Medulla oblongata (tissue), 1 donor: ENCODE measurements at regions not wholly inside any gene's neighbourhood (a gene's known extent, or its start where the extent isn't known, plus 50 kb on each side); places are given as distances from the start of the nearest gene placed in this dataset.
A peak's percentile ranks its signal among the peaks of the same experiment; 100 is the strongest.
"Not testable (repeated sequence)": the region's sequence is repeated elsewhere in the genome, so short reads cannot be mapped to it uniquely, and the experiment has no call there.

Experiments used
- DNase-seq: peaks from one replicate; pipeline ENCODE4 v3.0.0-alpha.2; 2015; ENCODE audit errors: extremely low spot score

DNA sequence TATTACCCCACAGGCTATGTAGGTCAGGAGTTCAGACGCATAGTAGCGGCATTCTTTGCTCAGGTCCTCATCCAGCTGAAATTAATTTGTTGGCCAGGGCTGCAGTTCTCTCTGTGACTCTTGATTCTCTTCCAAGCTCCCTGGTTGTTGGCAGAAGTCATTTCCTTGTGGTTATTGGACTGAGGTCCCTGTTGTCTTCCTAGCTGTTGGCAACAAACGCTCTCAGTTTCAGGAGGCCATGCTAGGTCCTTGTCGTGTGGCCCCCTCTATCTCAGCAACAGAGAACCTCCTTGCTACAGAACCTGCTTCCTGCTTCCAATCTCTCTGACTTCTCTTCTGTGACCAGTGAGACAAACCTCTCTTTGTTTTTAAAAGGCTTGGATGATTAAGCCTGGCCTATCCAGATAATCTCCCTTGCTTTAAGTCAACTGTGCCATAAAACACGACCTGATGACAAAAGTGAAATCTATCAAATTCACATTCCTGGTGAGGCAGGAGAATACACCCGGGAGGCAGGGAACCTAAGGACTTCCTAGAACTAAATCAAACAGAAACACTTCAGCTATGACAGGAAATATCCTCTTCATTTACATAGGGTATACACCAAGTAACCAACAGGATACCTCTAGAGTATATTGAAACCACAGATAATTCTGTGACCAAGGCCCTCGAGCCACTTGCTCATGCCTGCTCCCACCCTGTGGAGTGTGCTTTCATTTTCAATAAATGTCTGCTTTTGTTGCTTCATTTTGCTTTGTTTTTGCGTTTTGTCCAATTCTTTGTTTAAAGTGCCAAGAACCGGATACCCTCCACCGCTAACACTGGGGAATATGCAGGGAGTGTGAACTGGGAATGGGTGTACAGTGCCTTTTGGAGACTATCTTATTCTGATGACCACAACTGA lies 196.0 kb downstream of the BTBD3 start:
- peak; percentile 77 for DNase-seq

DNA sequence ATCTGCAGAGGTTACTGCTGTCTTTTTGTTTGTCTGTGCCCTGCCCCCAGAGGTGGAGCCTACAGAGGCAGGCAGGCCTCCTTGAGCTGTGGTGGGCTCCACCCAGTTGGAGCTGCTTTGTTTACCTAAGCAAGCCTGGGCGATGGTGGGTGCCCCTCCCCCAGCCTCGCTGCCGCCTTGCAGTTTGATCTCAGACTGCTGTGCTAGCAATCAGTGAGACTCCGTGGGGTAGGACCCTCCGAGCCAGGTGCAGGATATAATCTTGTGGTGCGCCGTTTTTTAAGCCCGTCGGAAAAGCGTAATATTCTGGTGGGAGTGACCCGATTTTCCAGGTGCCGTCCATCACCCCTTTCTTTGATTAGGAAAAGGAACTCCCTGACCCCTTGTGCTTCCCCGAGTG lies 211.4 kb downstream of the BTBD3 start:
- DNase-seq = not testable (repeated sequence)

DNA sequence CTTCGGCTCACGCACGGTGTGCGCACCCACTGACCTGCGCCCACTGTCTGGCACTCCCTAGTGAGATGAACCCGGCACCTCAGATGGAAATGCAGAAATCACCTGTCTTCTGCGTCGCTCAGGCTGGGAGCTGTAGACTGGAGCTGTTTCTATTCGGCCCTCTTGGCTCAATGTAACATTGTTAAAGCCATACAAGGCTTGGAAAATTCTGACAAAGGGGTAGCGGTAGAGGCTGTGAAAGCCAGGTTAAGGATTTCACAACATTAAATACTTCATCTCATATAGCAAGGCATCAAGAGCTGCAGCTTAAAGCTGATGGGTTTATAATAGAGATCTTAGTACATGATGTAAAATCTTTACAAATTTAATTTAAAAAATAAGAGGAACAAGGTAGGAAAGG lies 211.8 kb downstream of the BTBD3 start:
- not testable (repeated sequence) for DNase-seq

DNA sequence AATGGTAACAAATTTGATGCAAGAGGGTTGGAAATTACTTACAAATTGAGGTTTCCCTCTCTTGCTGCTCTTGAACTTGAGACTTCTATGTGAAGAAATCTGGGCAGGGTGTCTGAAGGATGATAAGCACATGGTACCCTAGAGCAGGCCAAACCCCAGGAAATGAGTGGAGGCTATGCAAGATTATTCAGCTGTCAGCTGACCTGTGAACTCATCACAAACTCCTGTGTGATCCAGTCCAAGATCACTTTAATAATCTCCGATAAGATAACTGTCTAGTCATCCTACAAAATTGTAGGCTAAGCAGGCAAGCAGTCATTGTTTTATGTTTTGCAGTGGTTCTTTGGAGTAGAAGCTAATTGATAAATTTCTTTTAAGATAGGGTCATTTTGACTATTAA lies 213.1 kb downstream of the BTBD3 start:
- no peak for DNase-seq

DNA sequence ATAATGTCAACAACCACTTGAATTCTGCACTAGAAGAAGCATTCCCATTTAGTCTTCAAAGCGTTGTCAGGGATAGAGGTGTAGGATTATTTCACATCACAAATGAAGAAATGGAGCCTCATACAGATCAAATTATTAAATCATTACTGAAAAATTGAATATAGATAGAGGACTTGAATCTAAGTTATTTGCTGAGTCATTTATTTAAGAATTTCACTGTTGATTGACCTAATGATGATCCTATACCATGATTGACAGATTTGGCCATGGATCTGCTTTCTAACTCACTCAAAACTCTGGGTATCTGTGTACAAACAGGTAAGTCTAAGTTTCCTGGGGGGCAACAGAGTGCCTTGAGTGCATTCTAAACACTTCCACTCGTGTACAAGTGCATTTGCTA lies 215.9 kb downstream of the BTBD3 start:
- no peak for DNase-seq

DNA sequence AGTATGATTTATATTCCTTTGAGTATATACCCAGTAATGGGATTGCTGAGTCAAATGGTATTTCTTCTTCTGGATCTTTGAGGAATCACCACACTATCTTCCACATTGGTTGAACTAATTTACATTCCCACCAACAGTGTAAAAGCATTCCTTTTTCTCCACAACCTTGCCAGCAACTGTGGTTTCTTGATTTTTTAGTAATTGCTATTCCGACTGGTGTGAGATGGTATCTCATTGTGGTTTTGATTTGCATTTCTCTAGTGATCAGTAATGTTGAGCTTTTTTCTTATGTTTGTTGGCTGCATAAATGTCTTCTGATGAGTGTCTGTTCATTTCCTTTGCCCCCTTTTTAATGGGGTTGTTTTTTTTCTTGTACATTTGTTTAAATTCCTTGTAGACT lies 228.3 kb downstream of the BTBD3 start:
- not testable (repeated sequence) for DNase-seq

DNA sequence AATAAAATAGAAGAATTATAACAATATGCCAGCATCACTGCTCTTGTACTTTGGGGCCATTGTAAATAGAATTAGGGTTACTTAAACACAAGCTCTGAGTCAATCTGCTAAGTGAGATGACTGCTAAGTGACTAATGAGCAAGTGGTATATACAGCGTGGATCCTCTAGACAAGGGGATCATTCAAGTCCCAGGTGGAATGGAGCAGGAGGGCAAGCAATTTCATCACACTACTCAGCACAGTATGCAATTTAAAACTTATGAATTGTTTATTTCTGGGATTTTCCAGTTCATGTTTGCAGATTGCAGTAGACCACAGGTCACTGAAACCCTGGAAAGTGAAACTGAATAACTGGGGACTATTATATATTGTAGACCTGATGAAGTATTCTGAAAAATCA lies 235.3 kb downstream of the BTBD3 start:
- DNase-seq = no peak

DNA sequence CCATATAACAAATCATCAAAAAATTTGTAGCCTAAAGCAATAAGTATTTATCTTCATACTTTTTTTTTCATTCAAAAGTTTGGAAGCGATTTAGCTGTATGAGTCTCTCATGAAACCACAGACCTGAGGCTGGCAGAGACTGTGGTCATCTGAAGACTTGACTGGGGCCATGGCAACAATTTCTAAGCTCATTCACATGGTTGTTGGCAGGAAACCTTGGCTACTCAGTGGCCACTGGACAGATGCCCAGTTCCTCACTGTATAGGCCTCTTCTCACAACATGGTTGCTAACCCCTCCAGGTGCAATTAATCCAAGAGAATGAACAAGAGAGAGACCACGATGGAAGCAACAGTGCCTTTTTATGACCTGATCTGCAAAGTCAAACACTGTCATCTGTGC lies 235.9 kb downstream of the BTBD3 start:
- peak; percentile 45 for DNase-seq

DNA sequence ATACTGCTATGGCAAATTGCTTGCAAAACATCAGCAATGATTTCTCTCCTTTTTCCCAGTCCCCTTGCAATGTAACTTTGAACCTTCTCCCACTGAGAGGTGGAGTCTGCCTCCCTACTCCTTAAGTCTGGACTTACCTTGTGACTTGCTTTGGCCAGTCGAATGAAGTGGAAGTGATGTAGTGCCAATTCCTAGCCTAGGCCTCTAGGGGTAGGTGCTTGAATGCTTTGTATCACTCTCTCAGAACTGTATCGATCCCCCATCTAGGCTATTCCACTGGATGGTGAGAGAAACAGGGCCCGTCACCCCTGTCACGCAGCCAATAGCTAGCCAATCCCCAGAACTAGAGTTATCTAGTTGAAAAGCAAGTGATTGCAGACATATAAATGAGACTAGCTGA lies 238.6 kb downstream of the BTBD3 start:
- DNase-seq = no peak

DNA sequence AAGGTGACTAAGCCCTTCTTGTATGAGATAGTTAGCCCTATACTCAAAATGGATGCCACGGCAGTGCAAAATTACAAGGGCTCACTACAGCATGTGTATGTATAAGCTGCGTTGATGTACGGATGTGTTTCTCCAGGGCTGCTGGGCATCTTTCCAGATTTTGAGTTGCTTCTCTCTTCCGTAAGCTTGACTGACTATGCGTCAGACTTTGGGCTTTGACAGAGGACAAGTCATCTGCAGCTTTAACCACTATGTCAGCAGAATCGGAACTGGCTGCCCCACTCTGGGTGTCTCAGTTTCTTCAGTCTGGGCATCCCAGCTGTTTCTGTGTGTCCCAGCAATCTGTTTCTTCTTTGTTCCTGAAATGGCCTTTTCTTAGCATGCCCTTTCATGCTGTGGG lies 241.6 kb downstream of the BTBD3 start:
- no peak for DNase-seq

DNA sequence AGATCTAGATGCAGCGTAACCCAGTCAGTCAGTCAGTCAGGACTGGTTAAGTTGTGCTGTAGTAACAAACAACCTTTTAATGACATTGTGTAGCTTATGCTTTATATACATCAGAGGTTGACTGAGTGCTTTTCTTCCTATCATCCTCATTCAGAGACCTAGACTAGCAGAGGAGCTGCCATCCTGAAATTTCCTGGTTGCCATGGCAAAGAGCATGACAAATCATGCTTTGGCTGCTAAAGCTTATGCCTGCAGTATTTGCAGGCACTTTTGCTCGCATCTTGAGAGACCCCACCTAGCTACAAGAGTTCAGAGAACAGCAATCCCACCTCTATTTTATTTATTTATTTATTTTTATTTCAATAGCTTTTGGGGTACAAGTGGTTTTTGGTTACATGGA lies 244.0 kb downstream of the BTBD3 start:
- no peak for DNase-seq

DNA sequence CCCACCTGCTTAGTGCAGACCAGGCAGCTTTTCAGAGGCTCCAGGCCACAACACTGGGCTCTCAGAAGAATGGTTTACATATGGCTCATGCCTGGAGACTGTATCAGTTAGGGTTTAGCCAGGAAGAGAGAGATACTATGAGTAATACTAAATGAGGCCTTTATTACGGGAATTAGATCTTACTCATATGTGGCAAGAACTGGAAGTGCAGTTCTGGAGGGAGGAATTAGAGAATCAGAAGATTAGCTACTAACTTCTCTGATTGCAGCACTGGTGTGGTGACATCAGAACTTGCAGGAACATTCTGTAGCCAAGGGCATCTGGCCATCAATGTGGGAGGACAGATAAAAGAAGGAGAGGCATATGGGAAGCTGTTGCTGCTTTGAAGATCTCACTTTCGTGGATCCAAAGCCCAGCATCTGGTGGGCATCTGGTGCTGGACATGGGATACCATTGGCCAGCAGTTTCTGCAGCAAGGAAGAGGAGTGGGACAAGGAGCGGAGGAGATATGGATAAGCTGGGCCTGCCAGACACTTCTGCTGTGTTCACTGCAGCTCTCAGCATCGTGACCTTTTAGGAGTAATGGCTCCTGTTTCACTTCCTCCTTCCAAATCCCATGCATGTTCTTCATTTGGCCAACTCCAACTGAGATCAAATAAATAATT lies 248.5 kb downstream of the BTBD3 start:
- no peak for DNase-seq

DNA sequence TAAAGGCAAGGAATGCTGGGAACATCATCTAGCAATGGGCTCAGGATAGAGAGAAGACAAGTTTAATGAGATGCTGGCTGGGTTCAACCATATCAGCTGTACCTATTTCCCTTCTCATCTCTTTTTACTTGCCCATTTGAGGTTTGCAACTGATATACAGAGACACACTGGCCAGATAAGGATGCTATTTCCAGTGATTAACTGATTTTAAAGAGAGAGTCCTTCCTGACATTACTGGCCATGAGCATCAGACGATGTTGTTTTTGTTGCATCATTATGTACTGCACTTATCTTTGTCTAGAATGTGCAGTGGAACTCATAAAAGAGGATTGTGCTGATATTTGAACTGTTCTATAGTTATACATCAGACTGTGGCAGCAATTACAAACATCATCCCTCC lies 252.7 kb downstream of the BTBD3 start:
- no peak for DNase-seq

DNA sequence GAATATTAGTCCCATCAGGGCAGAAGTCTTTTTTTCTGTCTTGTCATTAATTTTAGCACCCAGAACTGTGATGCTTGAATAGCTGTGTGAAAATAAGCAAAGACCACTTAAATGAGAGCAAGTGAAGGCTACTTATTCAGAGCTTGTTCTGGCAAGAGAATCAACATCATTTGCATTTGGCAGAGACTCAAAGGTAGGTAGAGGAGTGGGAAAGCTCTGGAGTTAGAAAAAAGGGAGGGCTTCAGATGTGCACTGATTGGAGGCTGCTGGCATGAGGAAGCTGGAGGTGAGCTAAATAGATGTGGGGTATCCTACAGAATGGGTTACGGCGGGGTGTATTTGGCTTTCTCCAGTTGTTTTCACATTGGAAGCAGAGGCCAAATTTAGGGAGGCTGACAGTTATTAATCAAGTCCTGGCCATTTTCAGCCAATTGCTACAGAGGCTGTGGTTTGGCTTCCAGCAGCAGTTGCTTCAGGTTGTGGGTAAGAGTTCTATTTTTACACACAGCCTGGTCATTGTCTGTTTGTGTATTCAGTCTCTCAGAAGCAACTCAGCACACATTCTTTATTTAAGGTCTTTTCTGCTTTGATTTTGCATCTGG lies 254.3 kb downstream of the BTBD3 start:
- DNase-seq = peak; percentile 52

DNA sequence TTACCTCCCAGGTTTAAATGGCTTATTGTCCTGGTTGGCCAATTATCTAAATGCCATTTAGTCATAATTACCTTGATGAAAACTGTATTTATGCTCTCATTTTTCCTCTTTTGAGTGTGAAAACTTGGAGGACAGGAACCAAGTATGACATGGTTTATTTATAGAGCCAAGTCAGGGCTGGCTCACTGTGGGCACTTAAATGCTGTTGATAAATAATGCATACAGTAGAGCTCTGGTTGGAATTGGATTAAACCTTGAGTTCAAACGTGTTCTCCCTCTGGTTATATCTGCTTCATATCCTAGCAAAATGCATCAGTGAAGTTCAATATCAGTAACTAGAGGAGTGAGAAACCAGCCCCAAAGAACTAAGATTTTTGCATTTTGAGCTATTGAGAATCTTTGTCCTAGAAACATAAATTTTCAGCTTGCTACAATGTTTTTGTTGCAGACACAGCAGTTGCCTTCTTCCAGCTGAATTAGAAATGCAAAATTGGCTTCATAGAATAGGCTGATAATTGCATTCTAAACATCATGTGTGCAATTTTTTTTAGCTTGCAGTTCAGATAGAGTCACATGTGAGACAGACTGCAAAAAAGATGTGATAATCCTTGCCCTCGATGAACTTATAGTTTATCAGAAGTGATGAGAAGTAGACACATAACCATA lies 255.8 kb downstream of the BTBD3 start:
- DNase-seq = no peak

DNA sequence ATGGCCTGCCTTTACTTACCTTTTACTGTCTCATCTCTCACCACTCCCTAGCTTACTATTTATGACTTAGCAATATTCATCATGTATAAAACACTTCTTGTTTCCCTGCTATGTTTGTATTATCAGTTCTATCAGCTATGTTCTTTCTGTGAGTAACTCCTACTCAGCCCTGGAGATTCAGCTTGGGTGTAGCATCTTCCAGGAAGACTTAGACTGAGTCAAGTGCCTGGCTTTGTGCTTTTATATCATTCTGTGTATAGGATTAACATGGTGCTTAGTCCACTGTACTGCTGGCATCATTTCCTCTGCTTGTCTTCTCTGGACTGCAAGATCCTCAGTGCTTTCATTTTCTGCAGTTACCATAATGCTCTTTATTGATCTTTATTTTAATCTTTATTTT lies 257.8 kb downstream of the BTBD3 start:
- DNase-seq = no peak

DNA sequence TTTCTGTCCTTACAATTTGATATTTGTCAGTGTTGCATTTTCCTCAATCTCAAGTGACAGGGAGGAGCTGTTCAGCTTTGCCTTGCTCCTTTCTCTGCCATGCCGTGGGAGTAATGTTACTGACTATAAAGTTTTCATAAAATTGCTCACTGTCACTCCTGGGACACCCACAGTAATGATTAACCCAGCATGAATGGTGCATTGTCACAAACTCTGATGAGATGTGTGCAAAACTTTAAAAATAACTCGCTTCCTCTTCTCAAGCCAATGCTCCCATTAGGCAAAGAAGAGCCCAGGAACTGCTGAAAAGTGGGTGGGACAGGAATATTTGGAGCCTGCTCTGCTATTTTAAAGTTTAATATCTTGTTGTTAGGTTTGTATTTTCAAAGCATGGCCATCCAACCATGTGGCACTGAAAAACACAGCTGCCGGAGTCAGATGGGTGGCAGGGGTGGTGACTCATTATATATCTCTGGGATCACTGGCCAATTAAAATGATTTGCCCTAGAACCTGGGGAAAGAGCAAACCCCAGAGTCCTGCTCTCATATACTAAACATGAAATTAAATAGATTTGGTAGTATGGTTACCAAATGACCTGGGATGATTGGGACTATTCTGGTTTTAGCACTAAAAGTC lies 260.1 kb downstream of the BTBD3 start:
- peak; percentile 9 for DNase-seq

DNA sequence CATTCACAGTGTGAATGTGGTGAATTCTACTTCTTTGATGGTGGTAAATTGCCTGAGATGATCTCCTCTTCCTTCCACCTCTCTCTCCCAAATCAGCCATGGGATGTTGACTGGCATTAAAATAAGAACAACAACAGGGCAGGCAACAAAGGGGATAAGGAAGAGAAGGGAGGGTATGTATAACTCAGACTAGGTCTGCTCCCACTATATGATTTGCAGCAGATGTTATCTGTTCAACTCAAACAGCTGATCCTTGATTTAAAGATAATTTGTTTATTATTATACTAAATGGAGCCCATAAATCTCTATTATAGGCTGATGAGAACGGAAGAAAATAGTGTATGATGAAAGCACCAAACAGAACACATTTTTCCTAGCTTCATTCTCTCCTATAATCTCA lies 262.0 kb downstream of the BTBD3 start:
- no peak for DNase-seq

DNA sequence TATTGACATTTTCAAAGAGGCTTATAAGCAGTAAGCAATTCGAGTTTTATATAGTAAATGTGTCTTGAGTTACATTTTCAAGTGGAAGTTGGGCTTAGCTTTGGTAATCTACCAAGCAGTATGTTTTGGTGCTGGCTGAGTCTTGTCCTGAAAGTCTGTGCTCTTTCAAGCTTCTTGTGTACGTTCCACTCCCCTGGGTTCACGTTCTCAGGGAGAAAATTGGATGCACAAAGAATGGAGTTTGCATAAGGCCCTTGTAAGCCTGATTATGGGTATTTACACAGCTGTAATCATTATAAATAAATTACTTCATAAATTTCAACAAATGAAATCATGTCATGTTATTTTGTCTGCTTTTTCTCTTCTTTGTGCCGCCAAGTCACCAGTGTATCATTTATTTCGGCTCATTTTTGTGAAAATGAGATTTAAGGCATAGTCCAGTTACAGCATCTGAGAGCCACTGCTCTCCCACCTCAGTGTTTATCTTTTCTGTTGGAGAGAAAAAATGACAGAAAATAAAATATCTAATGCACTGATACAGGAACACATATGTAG lies 262.5 kb downstream of the BTBD3 start:
- DNase-seq = no peak

DNA sequence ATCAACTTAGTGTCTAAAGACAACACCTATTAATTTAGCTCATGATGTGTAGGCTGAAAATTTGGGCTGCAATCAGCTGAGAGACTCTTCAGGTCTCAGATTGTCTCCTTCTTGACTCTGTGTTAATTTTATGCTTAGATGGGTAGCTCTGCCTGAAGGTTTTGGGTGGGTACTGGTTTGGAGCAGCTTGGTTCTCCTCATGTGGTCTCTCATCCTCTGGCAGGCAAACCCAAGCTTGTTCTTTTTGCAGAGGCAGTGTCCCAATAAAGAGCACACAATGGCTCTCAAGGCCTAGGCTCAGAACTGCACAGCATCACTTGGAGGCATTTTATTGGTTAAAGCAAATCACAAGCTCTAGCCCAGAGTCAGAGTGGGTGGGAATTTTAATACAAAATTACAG lies 280.6 kb downstream of the BTBD3 start:
- no peak for DNase-seq

DNA sequence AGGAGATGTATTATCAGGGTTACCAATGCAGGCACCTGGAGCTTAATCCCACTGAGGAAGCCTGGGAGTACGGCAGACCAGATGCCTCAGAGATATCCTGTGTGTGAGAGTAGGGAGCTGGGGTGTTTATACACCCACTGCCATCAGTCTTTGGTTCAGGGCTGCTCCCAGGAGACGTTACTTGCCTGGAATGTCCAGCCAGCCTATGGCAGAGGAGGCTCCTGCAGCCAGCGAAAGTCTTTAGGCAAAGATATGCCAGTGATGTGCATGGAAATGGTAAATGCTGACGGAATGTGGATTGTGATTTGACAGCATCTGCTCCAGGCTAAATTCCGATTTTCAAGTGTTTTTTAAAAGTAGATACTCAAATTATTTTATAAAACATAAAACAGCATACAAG lies 282.0 kb downstream of the BTBD3 start:
- DNase-seq = no peak
